ENCODE measurements at regions not wholly inside any gene's neighbourhood (a gene's known extent, or its start where the extent isn't known, plus 50 kb on each side); places are given as distances from the start of the nearest gene placed in this dataset.
"Not testable (repeated sequence)": the region's sequence is repeated elsewhere in the genome, so short reads cannot be mapped to it uniquely, and the experiment has no call there.

DNA sequence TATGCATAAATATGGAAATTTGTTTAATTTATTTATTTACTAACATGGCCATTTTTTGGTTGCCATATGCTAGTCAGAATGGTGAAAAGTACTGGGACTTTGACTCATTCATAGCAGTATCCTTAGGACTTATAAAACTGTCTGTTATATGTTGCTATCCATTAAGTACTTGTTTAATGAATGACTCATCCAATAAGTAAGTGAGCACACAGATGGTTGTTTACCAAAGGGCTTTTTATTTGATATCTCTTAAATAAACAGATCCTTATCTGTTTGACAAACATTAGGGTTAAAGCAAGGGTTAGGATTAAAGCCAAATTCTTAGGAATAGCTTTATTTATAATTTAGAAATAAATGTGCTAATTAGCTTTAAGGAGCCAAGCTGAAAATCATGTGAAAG, 183.4 kb downstream of the FBXO4 start:
- TF ChIP-seq, protein P1, sequence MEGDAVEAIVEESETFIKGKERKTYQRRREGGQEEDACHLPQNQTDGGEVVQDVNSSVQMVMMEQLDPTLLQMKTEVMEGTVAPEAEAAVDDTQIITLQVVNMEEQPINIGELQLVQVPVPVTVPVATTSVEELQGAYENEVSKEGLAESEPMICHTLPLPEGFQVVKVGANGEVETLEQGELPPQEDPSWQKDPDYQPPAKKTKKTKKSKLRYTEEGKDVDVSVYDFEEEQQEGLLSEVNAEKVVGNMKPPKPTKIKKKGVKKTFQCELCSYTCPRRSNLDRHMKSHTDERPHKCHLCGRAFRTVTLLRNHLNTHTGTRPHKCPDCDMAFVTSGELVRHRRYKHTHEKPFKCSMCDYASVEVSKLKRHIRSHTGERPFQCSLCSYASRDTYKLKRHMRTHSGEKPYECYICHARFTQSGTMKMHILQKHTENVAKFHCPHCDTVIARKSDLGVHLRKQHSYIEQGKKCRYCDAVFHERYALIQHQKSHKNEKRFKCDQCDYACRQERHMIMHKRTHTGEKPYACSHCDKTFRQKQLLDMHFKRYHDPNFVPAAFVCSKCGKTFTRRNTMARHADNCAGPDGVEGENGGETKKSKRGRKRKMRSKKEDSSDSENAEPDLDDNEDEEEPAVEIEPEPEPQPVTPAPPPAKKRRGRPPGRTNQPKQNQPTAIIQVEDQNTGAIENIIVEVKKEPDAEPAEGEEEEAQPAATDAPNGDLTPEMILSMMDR (IDR thresholded peaks at IDR 0.05): no peak
- TF ChIP-seq POLR2AphosphoS5 (IDR thresholded peaks at IDR 0.05): no peak
- TF ChIP-seq POLR2A (IDR thresholded peaks at IDR 0.05): no peak
- no peaks in the 10 kb centered on the region for H3K4me1 ChIP-seq (replicated peaks)
- no peaks in the 10 kb centered on the region for H3K9me3 ChIP-seq
- H3K36me3 ChIP-seq: no peaks in the 10 kb centered on the region
- no peak for DNase-seq (ENCODE audit: low spot score)
- H3K27me3 ChIP-seq (replicated peaks; ENCODE audit: insufficient read depth): no peaks in the 10 kb centered on the region
- no peak overlapping the region for H3K27ac ChIP-seq
- intact Hi-C loops (cut with DNase I): no loop called here
- H3K4me3 ChIP-seq: no peak overlapping the region

DNA sequence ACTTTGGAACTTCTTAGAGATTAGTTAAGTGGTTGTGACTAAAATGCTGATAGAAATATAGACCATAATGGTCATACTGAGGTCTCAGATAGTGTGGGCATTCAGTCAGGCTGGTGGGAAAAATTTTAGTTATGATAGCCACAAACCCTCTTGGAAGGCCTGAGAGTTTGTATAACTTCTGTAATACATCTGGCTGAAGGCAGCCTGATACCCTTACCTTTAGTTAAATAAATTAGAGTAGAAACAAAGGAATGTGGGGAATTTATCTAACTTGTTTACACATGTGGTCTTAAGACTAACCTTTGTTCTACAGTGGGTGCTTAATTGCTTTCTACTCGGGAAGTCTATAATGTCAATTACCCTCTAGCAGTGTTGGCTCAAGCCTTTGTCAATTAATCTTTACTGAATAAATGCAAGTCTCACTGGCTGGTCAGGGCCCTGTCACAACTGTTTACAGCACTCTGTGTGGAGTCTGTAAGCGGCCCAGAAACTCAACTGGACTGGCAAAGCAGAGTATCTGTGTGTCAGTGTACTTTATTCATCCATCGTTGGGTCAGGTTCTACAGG, 184.0 kb downstream of the FBXO4 start:
- intact Hi-C loops (cut with DNase I): no loop called here
- 48% methylated on average over 3 of the region's 3 CpGs for WGBS
- DNase-seq (ENCODE audit: low spot score): no peak
- no peak overlapping the region for H3K4me3 ChIP-seq
- H3K9me3 ChIP-seq: no peaks in the 10 kb centered on the region
- TF ChIP-seq POLR2AphosphoS5 (IDR thresholded peaks at IDR 0.05): no peak
- TF ChIP-seq POLR2A (IDR thresholded peaks at IDR 0.05): no peak
- TF ChIP-seq, protein P1 (IDR thresholded peaks at IDR 0.05): no peak
- H3K36me3 ChIP-seq: no peaks in the 10 kb centered on the region
- no peaks in the 10 kb centered on the region for H3K27me3 ChIP-seq (replicated peaks; ENCODE audit: insufficient read depth)
- no peaks in the 10 kb centered on the region for H3K4me1 ChIP-seq (replicated peaks)
- H3K27ac ChIP-seq: no peak overlapping the region

DNA sequence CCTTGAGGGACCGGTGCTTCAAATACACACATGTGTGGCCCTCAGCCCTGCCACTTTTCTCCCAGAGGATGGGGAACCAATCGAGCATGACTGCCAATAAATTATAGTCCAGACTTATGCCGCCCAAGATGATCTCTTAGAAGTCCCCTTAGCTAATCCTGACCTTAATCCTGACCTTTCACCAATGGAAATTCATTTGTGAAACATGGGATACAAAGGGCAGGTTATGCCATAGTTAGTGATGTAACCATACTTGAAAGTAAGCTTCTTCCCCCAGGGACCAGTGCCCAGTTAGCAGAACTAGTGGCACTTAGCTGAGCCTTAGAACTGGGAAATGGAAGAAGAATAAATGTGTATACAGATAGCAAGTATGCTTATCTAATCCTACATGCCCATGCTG, 190.6 kb downstream of the FBXO4 start:
- 89% methylated on average over 3 of the region's 3 CpGs for WGBS
- DNase-seq (ENCODE audit: low spot score); H3K36me3 ChIP-seq; H3K4me1 ChIP-seq (replicated peaks); H3K9me3 ChIP-seq; intact Hi-C loops (cut with DNase I); H3K4me3 ChIP-seq; H3K27me3 ChIP-seq (replicated peaks; ENCODE audit: insufficient read depth); H3K27ac ChIP-seq: not testable (repeated sequence)

DNA sequence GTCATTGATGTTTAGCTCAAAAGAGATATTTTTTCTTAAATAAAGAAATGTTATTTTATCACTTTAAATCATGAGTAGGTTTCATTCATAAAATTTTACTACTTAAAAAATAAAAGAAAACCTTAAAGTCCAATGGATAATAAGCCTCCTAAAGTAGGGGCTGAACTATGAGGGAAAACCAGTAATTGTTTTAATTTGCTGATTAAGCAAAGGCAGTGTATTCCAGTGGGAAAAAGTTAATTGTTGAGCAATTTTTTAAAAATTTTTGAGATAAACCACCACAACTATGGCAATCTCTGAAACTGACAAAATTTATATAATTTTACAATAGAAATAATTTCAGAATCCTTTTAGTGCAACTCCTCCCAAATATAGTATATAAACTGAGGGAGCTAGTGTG, 195.0 kb downstream of the FBXO4 start:
- Histone ChIP-seq H3K36me3 (no peaks in the 10 kb centered on the region), H3K9me3 (no peaks in the 10 kb centered on the region), H3K4me3 (no peak overlapping the region), H3K4me1 (replicated peaks) (no peaks in the 10 kb centered on the region), H3K27me3 (replicated peaks; ENCODE audit: insufficient read depth) (no peaks in the 10 kb centered on the region), H3K27ac (no peak overlapping the region)
- TF ChIP-seq, protein P1 (IDR thresholded peaks at IDR 0.05): no peak
- TF ChIP-seq POLR2A (IDR thresholded peaks at IDR 0.05): no peak
- TF ChIP-seq POLR2AphosphoS5 (IDR thresholded peaks at IDR 0.05): no peak
- intact Hi-C loops (cut with DNase I): no loop called here
- no peak for DNase-seq (ENCODE audit: low spot score)

DNA sequence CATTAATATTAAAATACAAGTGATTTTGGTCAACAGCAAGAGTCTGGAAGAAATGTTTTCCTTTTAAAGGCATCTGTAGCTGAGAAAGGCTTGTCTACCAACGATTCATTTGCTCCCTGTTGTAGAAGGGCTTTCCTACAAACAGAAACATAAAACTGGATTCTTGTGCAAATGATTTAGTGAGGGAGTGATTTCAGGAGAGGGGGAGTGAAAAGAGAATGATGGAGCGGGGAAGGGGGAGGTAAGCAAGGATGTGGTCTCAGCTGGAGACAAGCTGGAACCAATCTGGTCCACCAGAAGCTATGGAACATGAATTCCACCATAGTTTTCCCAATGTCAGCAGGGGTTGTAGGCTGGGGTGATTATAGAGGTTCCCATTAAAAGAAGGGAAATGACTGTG, 196.3 kb downstream of the FBXO4 start:
- no peaks in the 10 kb centered on the region for H3K4me1 ChIP-seq (replicated peaks)
- H3K4me3 ChIP-seq: no peak overlapping the region
- no peaks in the 10 kb centered on the region for H3K9me3 ChIP-seq
- no peaks in the 10 kb centered on the region for H3K36me3 ChIP-seq
- H3K27ac ChIP-seq: no peak overlapping the region
- TF ChIP-seq, protein P1 (IDR thresholded peaks at IDR 0.05): no peak
- no peak for TF ChIP-seq POLR2AphosphoS5 (IDR thresholded peaks at IDR 0.05)
- no peak for TF ChIP-seq POLR2A (IDR thresholded peaks at IDR 0.05)
- DNase-seq (ENCODE audit: low spot score): no peak
- WGBS: 52% methylated on average over 2 of the region's 2 CpGs
- intact Hi-C loops (cut with DNase I): no loop called here
- H3K27me3 ChIP-seq (replicated peaks; ENCODE audit: insufficient read depth): no peaks in the 10 kb centered on the region
